Cardiac fibroblast (primary cell): ENCODE measurements at regions not wholly inside any gene's neighbourhood (a gene's known extent, or its start where the extent isn't known, plus 50 kb on each side); places are given as distances from the start of the nearest gene placed in this dataset.

Experiments used
- DNase-seq, 2 donors: peaks; one replicate each; pipeline versions ENCODE4 v3.0.0 to v3.0.0-alpha.2; 2010; ENCODE audit warnings: low read depth in 2 of 2
- H3K4me3 ChIP-seq, 2 donors: replicated peaks in 1 of 2; 1 replicate in 1 of 2; 2 replicates in 1 of 2; pipeline ENCODE4 v1.5.1; 2011; ENCODE audit warnings: low read depth in 2 of 2, low read length in 2 of 2, mild to moderate bottlenecking in 2 of 2, moderate library complexity in 1 of 2
- TF ChIP-seq, protein P1 (sequence below): IDR thresholded peaks from one replicate; pipeline ENCODE4 v1.5.1; 2011; ENCODE audit warnings: low read depth, mild to moderate bottlenecking, low read length, inconsistent platforms

DNA sequence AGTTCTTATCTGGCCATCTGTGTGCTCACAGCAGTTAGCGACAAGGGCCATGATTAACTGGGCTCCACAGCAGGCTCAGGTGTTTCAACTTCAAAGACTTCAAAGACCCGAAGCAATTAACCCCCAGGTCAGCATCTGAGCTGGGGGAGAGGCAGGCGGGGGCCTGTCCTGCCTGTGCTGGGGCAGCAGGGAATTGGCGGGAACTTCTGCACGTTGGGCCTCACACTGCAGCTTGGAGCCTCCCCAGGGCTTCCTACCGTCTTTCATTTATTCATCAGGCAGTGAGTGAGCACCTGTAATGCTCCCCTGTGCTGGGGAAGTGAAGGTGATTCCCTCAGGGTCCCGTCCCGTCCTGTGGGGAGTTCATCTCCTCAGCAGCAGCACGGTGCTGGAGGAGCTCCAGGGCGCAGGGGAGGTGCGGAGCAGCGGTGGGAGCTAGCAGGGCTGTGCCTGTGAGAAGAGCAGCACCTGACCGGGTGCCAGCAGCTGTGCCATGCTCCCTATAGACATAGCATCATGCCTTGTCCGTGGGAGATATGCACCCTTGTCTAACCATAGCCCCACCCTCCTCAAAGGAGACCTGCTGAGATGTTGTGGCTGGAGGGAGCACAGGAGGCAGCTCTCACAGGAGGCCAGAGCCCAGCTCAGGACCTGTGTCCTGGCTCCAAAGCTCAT, 51.8 kb upstream of the FRMD1 start:
- no peak overlapping the region for H3K4me3 ChIP-seq
- no peak for DNase-seq
- TF ChIP-seq, protein P1, sequence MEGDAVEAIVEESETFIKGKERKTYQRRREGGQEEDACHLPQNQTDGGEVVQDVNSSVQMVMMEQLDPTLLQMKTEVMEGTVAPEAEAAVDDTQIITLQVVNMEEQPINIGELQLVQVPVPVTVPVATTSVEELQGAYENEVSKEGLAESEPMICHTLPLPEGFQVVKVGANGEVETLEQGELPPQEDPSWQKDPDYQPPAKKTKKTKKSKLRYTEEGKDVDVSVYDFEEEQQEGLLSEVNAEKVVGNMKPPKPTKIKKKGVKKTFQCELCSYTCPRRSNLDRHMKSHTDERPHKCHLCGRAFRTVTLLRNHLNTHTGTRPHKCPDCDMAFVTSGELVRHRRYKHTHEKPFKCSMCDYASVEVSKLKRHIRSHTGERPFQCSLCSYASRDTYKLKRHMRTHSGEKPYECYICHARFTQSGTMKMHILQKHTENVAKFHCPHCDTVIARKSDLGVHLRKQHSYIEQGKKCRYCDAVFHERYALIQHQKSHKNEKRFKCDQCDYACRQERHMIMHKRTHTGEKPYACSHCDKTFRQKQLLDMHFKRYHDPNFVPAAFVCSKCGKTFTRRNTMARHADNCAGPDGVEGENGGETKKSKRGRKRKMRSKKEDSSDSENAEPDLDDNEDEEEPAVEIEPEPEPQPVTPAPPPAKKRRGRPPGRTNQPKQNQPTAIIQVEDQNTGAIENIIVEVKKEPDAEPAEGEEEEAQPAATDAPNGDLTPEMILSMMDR = no peak

DNA sequence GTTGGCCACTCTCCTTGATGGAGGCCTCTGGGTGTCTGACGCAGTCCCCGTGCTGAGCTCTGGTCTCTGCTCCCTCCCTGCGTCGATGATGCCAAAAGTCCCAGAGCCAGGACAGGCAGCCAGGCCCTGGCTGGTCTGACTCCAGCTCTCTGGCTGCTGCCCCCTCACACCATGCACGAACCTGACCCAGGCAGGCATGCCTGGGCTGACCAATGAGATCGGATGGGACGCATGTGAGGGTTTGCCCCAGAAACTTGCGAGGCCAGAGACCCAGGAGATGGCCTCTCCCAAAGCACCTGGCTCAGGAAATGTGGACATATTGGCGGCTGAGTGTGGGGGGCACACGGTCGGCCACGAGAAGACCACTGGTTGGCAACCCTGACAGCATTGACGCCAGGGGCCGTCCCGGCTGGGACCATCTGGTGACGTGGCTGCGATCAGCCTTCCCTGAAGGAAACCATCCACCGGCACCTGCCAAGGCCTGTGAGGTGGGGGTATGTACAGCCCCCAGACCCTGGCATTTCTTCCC, 51.2 kb upstream of the FRMD1 start:
- DNase-seq = no peak
- H3K4me3 ChIP-seq = no peak overlapping the region
- TF ChIP-seq, protein P1 = no peak

DNA sequence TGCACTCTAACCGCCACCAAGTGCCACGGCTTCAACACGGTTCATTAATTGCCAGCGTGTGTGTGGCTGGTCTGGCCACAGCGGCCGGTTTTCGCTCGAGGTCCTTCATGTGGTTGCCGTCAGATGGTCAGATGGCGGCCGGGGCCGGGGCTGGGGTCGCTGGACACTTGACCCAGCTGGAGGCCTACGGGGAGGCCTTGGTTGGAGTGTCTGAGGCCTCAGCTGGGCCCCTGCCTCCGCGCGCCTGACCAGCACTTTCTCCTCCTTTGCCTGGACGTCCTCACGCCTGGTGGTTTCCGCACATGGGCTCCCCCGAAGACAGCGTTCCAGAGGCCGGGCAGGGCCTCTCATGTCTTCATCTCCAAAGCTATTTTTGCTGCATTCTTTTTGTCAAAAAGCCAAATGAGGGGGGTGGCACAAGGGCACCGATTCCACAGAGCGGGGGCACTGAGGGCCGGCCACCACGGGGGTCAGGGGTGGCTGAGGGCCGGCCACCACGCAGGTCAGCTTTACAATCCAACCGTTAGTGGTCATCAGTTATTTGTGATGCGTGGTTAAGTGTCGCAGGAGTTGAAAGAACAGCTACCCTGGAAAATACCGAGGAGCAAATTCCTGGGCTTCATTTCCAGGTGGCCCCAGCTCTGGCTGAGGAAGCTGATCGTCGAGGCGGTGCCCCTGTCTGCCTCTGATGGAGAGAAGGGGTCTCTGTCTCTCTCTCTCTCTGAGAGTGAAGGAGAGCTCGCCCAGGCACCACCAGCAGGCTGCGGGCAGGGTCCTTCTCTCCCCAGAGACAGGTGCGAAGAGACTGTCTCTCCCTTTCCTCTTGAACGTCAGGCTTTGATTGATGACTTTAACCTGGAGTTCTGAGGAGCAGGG, 50.5 kb upstream of the FRMD1 start:
- TF ChIP-seq, protein P1 = no peak
- no peak for DNase-seq
- no peak overlapping the region for H3K4me3 ChIP-seq

DNA sequence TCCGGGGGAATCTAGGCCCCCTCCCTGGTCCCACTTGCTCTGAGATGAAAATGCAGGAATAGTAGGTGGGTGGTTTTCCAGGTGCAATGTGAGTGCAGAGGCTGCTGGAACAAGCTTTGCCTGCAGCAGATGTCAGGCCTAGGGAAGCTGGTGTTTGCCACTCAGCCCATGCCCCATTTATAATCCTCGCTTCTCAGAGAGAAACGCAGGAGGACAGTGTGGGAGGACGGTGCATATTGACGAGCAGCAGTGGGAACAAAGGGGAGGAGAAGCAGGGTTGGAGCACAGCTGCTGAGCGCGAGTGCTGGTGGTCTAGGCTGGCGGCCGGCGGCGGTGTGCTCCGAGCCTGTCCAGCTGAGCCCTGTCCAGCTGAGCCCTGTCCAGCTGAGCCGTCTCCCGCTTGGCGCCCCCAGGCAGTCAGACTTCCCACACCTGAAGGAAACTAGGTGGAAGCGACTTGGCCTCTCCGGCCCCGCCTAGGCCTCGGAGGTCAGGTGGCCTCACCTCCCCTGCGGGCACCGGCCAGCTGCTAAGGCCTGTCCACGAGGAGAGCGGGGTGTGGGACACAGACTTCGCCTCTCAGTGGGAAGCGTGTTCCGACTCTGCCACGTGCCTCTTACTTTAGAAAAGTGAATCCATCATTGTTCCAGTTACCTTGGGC, 49.7 kb upstream of the FRMD1 start:
- no peak overlapping the region for H3K4me3 ChIP-seq
- DNase-seq = no peak
- TF ChIP-seq, protein P1 = no peak
